Ascending aorta (tissue), 2 donors: ENCODE measurements at regions not wholly inside any gene's neighbourhood (a gene's known extent, or its start where the extent isn't known, plus 50 kb on each side); places are given as distances from the start of the nearest gene placed in this dataset.

Experiments used
- DNase-seq, 2 donors: peaks; one replicate each; pipeline ENCODE4 v3.0.0-alpha.2; 2019; ENCODE audit warnings: low spot score in 2 of 2
- H3K27ac ChIP-seq, 2 donors: fragments of 200-600 bp; sonication (generic); one replicate each; pipeline ENCODE4 v1.5.1; 2016 to 2017; ENCODE audit warnings: mild to moderate bottlenecking in 1 of 2
- H3K27me3 ChIP-seq: fragments of 200-600 bp; sonication (generic); one replicate; pipeline ENCODE4 v1.5.1; 2017
- H3K36me3 ChIP-seq, 2 donors: fragments of 200-600 bp; sonication (generic); one replicate each; pipeline ENCODE4 v1.5.1; 2016
- H3K4me1 ChIP-seq, 2 donors: fragments of 200-600 bp; sonication (generic); one replicate each; pipeline ENCODE4 v1.5.1; 2016 to 2017; ENCODE audit warnings: mild to moderate bottlenecking in 1 of 2
- H3K4me3 ChIP-seq, 2 donors: fragments of 200-600 bp; sonication (generic); one replicate each; pipeline ENCODE4 v1.5.1; 2016 to 2017; ENCODE audit warnings: mild to moderate bottlenecking in 1 of 2
- H3K9me3 ChIP-seq, 2 donors: fragments of 200-600 bp; sonication (generic); one replicate each; pipeline ENCODE4 v1.5.1; 2016
- CTCF ChIP-seq, 3 experiments: fragments of 200-600 bp in 2 of 3; fragments of 450-650 bp in 1 of 3; sonication (generic) in 2 of 3; IDR thresholded peaks; one replicate each; pipeline ENCODE4 v1.5.1; 2016 to 2019; ENCODE audit warnings: antibody characterized with exemption in 3 of 3, mild to moderate bottlenecking in 1 of 3, moderate library complexity in 1 of 3
- intact Hi-C: fragments of 100-400 bp; cut with DNase I; formaldehyde crosslinking; loops from one replicate; pipeline ENCODE4 v1.15.1; 2023

GRCh38 chr17:77857306-77857555 is 101.3 kb upstream of the TNRC6C start:
- no peak overlapping the region for H3K27ac ChIP-seq
- peaks cover 3% of the 10 kb centered on the region in 2 donors for H3K4me1 ChIP-seq
- DNase-seq, result no peak
- H3K4me3 ChIP-seq, result no peak overlapping the region
- no peaks in the 10 kb centered on the region for H3K27me3 ChIP-seq
- no peaks in the 10 kb centered on the region for H3K9me3 ChIP-seq
- intact Hi-C loops, result no loop called here
- no peak for TF ChIP-seq CTCF (IDR thresholded peaks at IDR 0.05)
- H3K36me3 ChIP-seq, result no peaks in the 10 kb centered on the region

GRCh38 chr17:77857613-77858012 is 100.9 kb upstream of the TNRC6C start:
- Histone ChIP-seq H3K27me3 (no peaks in the 10 kb centered on the region), H3K9me3 (no peaks in the 10 kb centered on the region), H3K4me1 (peaks cover 3% of the 10 kb centered on the region in 2 donors), H3K27ac (no peak overlapping the region), H3K36me3 (no peaks in the 10 kb centered on the region), H3K4me3 (no peak overlapping the region)
- no peak for DNase-seq
- TF ChIP-seq CTCF (IDR thresholded peaks at IDR 0.05), result no peak
- intact Hi-C loops, result no loop called here

GRCh38 chr17:77858291-77859034 is 100.0 kb upstream of the TNRC6C start:
- no peak for TF ChIP-seq CTCF (IDR thresholded peaks at IDR 0.05)
- Histone ChIP-seq H3K27ac (no peak overlapping the region), H3K9me3 (no peaks in the 10 kb centered on the region), H3K4me3 (no peak overlapping the region), H3K4me1 (peaks cover 3% of the 10 kb centered on the region in 2 donors), H3K27me3 (no peaks in the 10 kb centered on the region), H3K36me3 (no peaks in the 10 kb centered on the region)
- intact Hi-C loops, result no loop called here
- DNase-seq, result no peak

- no peak for DNase-seq
These were observed 99.3 kb upstream of the TNRC6C start for GRCh38 chr17:77859035-77859810.

GRCh38 chr17:77861133-77861695 is 97.3 kb upstream of the TNRC6C start:
- H3K27me3 ChIP-seq, result no peaks in the 10 kb centered on the region

More at GRCh38 chr17:77859035-77859810, 99.3 kb upstream of the TNRC6C start:
- TF ChIP-seq CTCF (IDR thresholded peaks at IDR 0.05), result no peak
- H3K4me3 ChIP-seq, result no peak overlapping the region
- no peaks in the 10 kb centered on the region for H3K36me3 ChIP-seq
- H3K4me1 ChIP-seq, result peaks cover 3% of the 10 kb centered on the region in 2 donors
- H3K9me3 ChIP-seq, result no peaks in the 10 kb centered on the region
- H3K27me3 ChIP-seq, result no peaks in the 10 kb centered on the region
- H3K27ac ChIP-seq, result no peak overlapping the region
- intact Hi-C loops, result no loop called here

More at GRCh38 chr17:77861133-77861695, 97.3 kb upstream of the TNRC6C start:
- H3K4me3 ChIP-seq, result no peak overlapping the region
- no peaks in the 10 kb centered on the region for H3K36me3 ChIP-seq
- no peak for TF ChIP-seq CTCF (IDR thresholded peaks at IDR 0.05)
- no peak for DNase-seq
- H3K27ac ChIP-seq, result no peak overlapping the region
- H3K4me1 ChIP-seq, result peaks cover 6 to 9% of the 10 kb centered on the region in 2 donors
- H3K9me3 ChIP-seq, result no peaks in the 10 kb centered on the region
- intact Hi-C loops, result no loop called here
